GM23338 (cell line): ENCODE measurements at regions not wholly inside any gene's neighbourhood (a gene's known extent, or its start where the extent isn't known, plus 50 kb on each side); places are given as distances from the start of the nearest gene placed in this dataset.

Experiments
- ATAC-seq: fragments of 200-7000 bp; cut with Tn5 transposase; 3 replicates; pipeline ENCODE4 v1.9.1; 2020
- DNase-seq: peaks from one replicate; pipeline ENCODE4 v3.0.0-alpha.2; 2015; ENCODE audit warnings: low spot score
- H2AFZ ChIP-seq: fragments of 200-600 bp; sonication (generic); 2 replicates; pipeline ENCODE4 v1.8.0; 2016; ENCODE audit warnings: antibody characterized with exemption, mild to moderate bottlenecking, moderate library complexity
- H3F3A ChIP-seq: fragments of 200-600 bp; sonication (generic); replicated peaks from 2 replicates; pipeline ENCODE4 v1.8.0; 2017; ENCODE audit warnings: antibody characterized with exemption, mixed run types, low read depth
- H3K27ac ChIP-seq: fragments of 200-600 bp; sonication (generic); 2 replicates; pipeline ENCODE4 v1.6.1; 2016; ENCODE audit warnings: low read depth
- H3K27me3 ChIP-seq: fragments of 200-600 bp; sonication (generic); 2 replicates; pipeline ENCODE4 v1.8.0; 2016; ENCODE audit warnings: mild to moderate bottlenecking, mixed run types, moderate library complexity; ENCODE audit not compliant: insufficient read depth
- H3K36me3 ChIP-seq: fragments of 200-600 bp; sonication (generic); 2 replicates; pipeline ENCODE4 v1.8.0; 2016; ENCODE audit warnings: mild to moderate bottlenecking; ENCODE audit not compliant: insufficient read depth
- H3K4me1 ChIP-seq: fragments of 200-600 bp; sonication (generic); 2 replicates; pipeline ENCODE4 v1.8.0; 2016; ENCODE audit warnings: mild to moderate bottlenecking, moderate library complexity; ENCODE audit not compliant: insufficient read depth
- H3K4me2 ChIP-seq: fragments of 200-600 bp; sonication (generic); 2 replicates; pipeline ENCODE4 v1.7.1; 2017; ENCODE audit warnings: mixed run types
- H3K4me3 ChIP-seq: fragments of 200-600 bp; sonication (generic); 2 replicates; pipeline ENCODE4 v1.6.1; 2016; ENCODE audit warnings: mixed run types
- H3K79me2 ChIP-seq: fragments of 200-600 bp; sonication (generic); replicated peaks from 2 replicates; pipeline ENCODE4 v1.8.0; 2017; ENCODE audit warnings: mild to moderate bottlenecking; ENCODE audit not compliant: insufficient read depth
- H3K9me2 ChIP-seq: fragments of 200-600 bp; sonication (generic); 2 replicates; pipeline ENCODE4 v1.8.0; 2017; ENCODE audit not compliant: insufficient read depth
- H4K20me1 ChIP-seq: fragments of 200-600 bp; sonication (generic); replicated peaks from 2 replicates; pipeline ENCODE4 v1.8.0; 2017; ENCODE audit warnings: mild to moderate bottlenecking; ENCODE audit not compliant: insufficient read depth
- H3K27ac Mint-ChIP-seq: 2 replicates; pipeline ENCODE4 v1.8.0; 2020; ENCODE audit warnings: inconsistent platforms, mild to moderate bottlenecking, moderate library complexity, mixed read lengths
- H3K27me3 Mint-ChIP-seq: 3 replicates; pipeline ENCODE4 v1.8.0; 2022; ENCODE audit warnings: low read depth, mild to moderate bottlenecking, moderate library complexity, mixed read lengths, inconsistent platforms; ENCODE audit not compliant: insufficient read depth, poor library complexity
- H3K36me3 Mint-ChIP-seq: 3 replicates; pipeline ENCODE4 v1.8.0; 2021; ENCODE audit warnings: low read depth, mild to moderate bottlenecking, inconsistent platforms, moderate library complexity, mixed read lengths
- H3K4me1 Mint-ChIP-seq: 3 replicates; pipeline ENCODE4 v1.8.0; 2020; ENCODE audit warnings: mild to moderate bottlenecking, inconsistent platforms, mixed read lengths
- H3K4me3 Mint-ChIP-seq: 3 replicates; pipeline ENCODE4 v1.8.0; 2021; ENCODE audit warnings: moderate library complexity, mild to moderate bottlenecking, inconsistent platforms, mixed read lengths
- H3K9me3 Mint-ChIP-seq: 3 replicates; pipeline ENCODE4 v1.8.0; 2020; ENCODE audit warnings: moderate library complexity, mild to moderate bottlenecking, inconsistent platforms, mixed read lengths
- STAT1 ChIP-seq: IDR thresholded peaks from one replicate; pipeline ENCODE4 v1.6.1; 2016; ENCODE audit warnings: antibody characterized with exemption; ENCODE audit not compliant: unreplicated experiment
- ZNF114 ChIP-seq: fragments of 250-450 bp; sonication (Bioruptor Pico); IDR thresholded peaks from 2 replicates; pipeline ENCODE4 v1.5.0; 2020; ENCODE audit warnings: mild to moderate bottlenecking, moderate library complexity
- ZNF331 ChIP-seq: fragments of 250-450 bp; sonication (Bioruptor Pico); IDR thresholded peaks from 2 replicates; pipeline ENCODE4 v1.5.0; 2020; ENCODE audit warnings: low read depth, mild to moderate bottlenecking, moderate library complexity
- TF ChIP-seq, protein P1 (sequence below): fragments of 250-450 bp; sonication (Bioruptor Pico); IDR thresholded peaks from 2 replicates; pipeline ENCODE4 v1.5.0; 2020; ENCODE audit warnings: mild to moderate bottlenecking, moderate library complexity
- TF ChIP-seq, protein P2 (sequence below): IDR thresholded peaks from 2 replicates; pipeline ENCODE4 v1.6.1; 2016; ENCODE audit warnings: antibody characterized with exemption
- TF ChIP-seq, protein P3 (sequence below), 2 experiments: fragments of 200-600 bp in 1 of 2; sonication (generic) in 1 of 2; conservative IDR thresholded peaks; 2 replicates each; pipeline versions ENCODE4 v1.5.1 to v1.6.1; 2016 to 2017; ENCODE audit warnings: antibody characterized with exemption in 2 of 2, low read depth in 2 of 2, mild to moderate bottlenecking in 2 of 2, moderate library complexity in 1 of 2
- TF ChIP-seq, protein P4 (sequence below): IDR thresholded peaks from one replicate; pipeline ENCODE4 v1.6.1; 2018; ENCODE audit warnings: antibody characterized with exemption; ENCODE audit not compliant: unreplicated experiment

DNA sequence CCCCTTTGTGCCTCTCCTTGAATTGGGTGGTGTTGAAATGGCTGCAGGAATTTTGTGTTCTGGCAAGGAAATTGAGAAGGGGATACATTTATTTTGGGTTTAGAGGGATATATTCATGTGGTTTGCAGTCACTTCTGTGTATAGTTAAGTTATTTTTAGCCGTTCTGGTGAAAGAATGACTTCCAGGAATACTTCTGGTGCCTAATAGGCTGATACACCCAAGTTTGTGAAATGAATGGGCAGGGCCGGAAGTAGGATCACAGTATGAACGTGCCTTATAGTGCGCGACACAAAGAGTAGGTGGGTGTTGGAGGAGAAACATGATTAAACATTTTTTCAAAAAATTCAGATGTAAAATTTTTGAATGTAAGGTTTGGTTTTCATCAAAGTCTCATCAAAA lies 168.6 kb upstream of the ATP5MC3 start (continued):
- TF ChIP-seq, protein P1, sequence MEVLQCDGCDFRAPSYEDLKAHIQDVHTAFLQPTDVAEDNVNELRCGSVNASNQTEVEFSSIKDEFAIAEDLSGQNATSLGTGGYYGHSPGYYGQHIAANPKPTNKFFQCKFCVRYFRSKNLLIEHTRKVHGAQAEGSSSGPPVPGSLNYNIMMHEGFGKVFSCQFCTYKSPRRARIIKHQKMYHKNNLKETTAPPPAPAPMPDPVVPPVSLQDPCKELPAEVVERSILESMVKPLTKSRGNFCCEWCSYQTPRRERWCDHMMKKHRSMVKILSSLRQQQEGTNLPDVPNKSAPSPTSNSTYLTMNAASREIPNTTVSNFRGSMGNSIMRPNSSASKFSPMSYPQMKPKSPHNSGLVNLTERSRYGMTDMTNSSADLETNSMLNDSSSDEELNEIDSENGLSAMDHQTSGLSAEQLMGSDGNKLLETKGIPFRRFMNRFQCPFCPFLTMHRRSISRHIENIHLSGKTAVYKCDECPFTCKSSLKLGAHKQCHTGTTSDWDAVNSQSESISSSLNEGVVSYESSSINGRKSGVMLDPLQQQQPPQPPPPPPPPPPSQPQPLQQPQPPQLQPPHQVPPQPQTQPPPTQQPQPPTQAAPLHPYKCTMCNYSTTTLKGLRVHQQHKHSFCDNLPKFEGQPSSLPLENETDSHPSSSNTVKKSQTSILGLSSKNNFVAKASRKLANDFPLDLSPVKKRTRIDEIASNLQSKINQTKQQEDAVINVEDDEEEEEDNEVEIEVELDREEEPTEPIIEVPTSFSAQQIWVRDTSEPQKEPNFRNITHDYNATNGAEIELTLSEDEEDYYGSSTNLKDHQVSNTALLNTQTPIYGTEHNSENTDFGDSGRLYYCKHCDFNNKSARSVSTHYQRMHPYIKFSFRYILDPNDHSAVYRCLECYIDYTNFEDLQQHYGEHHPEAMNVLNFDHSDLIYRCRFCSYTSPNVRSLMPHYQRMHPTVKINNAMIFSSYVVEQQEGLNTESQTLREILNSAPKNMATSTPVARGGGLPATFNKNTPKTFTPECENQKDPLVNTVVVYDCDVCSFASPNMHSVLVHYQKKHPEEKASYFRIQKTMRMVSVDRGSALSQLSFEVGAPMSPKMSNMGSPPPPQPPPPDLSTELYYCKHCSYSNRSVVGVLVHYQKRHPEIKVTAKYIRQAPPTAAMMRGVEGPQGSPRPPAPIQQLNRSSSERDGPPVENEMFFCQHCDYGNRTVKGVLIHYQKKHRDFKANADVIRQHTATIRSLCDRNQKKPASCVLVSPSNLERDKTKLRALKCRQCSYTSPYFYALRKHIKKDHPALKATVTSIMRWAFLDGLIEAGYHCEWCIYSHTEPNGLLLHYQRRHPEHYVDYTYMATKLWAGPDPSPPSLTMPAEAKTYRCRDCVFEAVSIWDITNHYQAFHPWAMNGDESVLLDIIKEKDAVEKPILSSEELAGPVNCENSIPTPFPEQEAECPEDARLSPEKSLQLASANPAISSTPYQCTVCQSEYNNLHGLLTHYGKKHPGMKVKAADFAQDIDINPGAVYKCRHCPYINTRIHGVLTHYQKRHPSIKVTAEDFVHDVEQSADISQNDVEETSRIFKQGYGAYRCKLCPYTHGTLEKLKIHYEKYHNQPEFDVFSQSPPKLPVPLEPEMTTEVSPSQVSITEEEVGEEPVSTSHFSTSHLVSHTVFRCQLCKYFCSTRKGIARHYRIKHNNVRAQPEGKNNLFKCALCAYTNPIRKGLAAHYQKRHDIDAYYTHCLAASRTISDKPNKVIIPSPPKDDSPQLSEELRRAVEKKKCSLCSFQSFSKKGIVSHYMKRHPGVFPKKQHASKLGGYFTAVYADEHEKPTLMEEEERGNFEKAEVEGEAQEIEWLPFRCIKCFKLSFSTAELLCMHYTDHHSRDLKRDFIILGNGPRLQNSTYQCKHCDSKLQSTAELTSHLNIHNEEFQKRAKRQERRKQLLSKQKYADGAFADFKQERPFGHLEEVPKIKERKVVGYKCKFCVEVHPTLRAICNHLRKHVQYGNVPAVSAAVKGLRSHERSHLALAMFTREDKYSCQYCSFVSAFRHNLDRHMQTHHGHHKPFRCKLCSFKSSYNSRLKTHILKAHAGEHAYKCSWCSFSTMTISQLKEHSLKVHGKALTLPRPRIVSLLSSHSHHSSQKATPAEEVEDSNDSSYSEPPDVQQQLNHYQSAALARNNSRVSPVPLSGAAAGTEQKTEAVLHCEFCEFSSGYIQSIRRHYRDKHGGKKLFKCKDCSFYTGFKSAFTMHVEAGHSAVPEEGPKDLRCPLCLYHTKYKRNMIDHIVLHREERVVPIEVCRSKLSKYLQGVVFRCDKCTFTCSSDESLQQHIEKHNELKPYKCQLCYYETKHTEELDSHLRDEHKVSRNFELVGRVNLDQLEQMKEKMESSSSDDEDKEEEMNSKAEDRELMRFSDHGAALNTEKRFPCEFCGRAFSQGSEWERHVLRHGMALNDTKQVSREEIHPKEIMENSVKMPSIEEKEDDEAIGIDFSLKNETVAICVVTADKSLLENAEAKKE (CRISPR knock-in tag) = no peak

DNA sequence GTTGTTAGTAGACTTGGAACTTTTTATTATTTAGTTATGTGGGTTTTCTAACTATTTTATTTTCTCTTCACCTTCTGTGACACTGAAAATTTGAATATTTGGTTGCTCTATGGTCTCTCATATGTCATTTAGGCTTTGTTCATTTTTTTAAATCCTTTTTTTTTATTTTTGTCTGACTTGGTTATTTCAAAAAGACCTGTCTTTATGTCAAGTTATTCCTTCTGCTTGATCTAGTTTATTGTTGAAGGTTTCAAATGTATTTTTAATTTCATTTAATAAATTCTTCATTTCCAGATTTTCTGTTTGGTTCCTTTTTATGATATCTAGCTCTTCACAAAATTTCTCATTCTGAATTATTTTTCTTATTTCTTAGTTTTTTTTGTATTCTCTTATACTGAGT lies 160.6 kb upstream of the ATP5MC3 start:
- H3K4me1 ChIP-seq = no peaks in the 10 kb centered on the region
- no peak overlapping the region for H2AFZ ChIP-seq
- peaks cover 16% of the 10 kb centered on the region; the same call in 2 of the 3 replicates for H3K9me3 Mint-ChIP-seq
- H3K27me3 ChIP-seq = no peaks in the 10 kb centered on the region
- H3K4me3 ChIP-seq = no peak overlapping the region
- ATAC-seq = no peak
- H3K9me2 ChIP-seq = no peaks in the 10 kb centered on the region
- no peak overlapping the region for H3K4me3 Mint-ChIP-seq
- H4K20me1 ChIP-seq = no peaks in the 10 kb centered on the region
- H3K4me2 ChIP-seq = no peak overlapping the region
- no peaks in the 10 kb centered on the region for H3F3A ChIP-seq
- H3K36me3 ChIP-seq = no peaks in the 10 kb centered on the region
- H3K36me3 Mint-ChIP-seq = no peaks in the 10 kb centered on the region
- H3K27ac ChIP-seq = no peak overlapping the region
- H3K27ac Mint-ChIP-seq = no peak overlapping the region
- H3K27me3 Mint-ChIP-seq = peaks cover 6% of the 10 kb centered on the region
- no peak for DNase-seq
- no peaks in the 10 kb centered on the region for H3K79me2 ChIP-seq
- H3K4me1 Mint-ChIP-seq = no peaks in the 10 kb centered on the region
- TF ChIP-seq ZNF114 (CRISPR knock-in tag) (no peak), STAT1 (no peak), ZNF331 (CRISPR knock-in tag) (no peak)
- TF ChIP-seq, protein P2, sequence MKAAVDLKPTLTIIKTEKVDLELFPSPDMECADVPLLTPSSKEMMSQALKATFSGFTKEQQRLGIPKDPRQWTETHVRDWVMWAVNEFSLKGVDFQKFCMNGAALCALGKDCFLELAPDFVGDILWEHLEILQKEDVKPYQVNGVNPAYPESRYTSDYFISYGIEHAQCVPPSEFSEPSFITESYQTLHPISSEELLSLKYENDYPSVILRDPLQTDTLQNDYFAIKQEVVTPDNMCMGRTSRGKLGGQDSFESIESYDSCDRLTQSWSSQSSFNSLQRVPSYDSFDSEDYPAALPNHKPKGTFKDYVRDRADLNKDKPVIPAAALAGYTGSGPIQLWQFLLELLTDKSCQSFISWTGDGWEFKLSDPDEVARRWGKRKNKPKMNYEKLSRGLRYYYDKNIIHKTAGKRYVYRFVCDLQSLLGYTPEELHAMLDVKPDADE = no peak
- TF ChIP-seq, protein P3, sequence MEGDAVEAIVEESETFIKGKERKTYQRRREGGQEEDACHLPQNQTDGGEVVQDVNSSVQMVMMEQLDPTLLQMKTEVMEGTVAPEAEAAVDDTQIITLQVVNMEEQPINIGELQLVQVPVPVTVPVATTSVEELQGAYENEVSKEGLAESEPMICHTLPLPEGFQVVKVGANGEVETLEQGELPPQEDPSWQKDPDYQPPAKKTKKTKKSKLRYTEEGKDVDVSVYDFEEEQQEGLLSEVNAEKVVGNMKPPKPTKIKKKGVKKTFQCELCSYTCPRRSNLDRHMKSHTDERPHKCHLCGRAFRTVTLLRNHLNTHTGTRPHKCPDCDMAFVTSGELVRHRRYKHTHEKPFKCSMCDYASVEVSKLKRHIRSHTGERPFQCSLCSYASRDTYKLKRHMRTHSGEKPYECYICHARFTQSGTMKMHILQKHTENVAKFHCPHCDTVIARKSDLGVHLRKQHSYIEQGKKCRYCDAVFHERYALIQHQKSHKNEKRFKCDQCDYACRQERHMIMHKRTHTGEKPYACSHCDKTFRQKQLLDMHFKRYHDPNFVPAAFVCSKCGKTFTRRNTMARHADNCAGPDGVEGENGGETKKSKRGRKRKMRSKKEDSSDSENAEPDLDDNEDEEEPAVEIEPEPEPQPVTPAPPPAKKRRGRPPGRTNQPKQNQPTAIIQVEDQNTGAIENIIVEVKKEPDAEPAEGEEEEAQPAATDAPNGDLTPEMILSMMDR (conservative IDR thresholded peaks at IDR 0.05; ENCODE audit: low read depth in 2 of 2) = no peak
- TF ChIP-seq, protein P4, sequence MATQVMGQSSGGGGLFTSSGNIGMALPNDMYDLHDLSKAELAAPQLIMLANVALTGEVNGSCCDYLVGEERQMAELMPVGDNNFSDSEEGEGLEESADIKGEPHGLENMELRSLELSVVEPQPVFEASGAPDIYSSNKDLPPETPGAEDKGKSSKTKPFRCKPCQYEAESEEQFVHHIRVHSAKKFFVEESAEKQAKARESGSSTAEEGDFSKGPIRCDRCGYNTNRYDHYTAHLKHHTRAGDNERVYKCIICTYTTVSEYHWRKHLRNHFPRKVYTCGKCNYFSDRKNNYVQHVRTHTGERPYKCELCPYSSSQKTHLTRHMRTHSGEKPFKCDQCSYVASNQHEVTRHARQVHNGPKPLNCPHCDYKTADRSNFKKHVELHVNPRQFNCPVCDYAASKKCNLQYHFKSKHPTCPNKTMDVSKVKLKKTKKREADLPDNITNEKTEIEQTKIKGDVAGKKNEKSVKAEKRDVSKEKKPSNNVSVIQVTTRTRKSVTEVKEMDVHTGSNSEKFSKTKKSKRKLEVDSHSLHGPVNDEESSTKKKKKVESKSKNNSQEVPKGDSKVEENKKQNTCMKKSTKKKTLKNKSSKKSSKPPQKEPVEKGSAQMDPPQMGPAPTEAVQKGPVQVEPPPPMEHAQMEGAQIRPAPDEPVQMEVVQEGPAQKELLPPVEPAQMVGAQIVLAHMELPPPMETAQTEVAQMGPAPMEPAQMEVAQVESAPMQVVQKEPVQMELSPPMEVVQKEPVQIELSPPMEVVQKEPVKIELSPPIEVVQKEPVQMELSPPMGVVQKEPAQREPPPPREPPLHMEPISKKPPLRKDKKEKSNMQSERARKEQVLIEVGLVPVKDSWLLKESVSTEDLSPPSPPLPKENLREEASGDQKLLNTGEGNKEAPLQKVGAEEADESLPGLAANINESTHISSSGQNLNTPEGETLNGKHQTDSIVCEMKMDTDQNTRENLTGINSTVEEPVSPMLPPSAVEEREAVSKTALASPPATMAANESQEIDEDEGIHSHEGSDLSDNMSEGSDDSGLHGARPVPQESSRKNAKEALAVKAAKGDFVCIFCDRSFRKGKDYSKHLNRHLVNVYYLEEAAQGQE = no peak
